Left renal pelvis (tissue), 4 donors: ENCODE measurements at regions not wholly inside any gene's neighbourhood (a gene's known extent, or its start where the extent isn't known, plus 50 kb on each side); places are given as distances from the start of the nearest gene placed in this dataset.

Experiments
- DNase-seq, 4 donors: peaks; one replicate each; pipeline ENCODE4 v3.0.0-alpha.2; 2013; ENCODE audit warnings: low read depth in 4 of 4, low spot score in 3 of 4

DNA sequence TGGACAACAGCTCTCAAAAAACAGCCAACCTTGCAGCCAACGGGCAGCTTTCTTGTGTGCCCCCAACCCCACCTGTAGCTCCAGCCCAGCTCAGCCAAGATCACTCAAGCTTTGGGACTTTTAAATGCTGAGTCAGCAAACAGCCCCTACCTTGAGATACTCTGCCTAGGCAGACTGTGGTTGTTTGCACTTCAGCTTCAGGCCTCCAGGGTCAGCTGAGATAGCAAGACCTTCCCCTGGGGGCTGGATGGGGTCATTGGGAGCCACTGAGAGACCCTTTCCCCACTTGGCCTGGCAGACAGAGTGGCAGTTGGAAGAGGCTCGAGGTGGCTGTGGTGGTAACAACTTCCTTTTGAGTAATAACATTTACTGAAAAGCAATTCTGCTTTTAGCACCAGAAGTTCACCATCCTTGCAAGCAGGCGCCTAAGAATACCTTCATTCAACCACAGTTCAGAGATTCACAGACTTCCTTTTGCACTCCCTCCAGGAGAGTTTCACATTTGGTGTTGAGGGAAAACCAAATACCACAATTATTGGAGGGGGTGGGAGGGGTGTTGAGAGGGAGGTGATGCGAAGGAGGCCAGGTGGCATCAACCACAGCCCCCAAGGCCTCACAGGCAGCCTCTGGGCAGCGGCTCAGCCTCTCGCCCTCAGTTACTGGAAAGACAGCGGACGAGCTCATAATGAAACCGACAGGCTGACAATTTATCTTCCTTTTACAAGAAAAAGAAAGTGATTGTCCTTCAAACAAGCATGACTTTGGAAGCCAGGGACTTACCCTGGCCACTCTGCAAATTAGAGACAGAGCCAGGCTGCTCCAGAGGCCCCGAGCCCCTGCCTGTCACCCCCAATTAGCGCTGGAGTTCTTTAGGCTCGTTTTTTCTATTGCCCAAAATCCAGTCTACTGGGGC, 148.1 kb downstream of the CEBPB start:
- no peak for DNase-seq

DNA sequence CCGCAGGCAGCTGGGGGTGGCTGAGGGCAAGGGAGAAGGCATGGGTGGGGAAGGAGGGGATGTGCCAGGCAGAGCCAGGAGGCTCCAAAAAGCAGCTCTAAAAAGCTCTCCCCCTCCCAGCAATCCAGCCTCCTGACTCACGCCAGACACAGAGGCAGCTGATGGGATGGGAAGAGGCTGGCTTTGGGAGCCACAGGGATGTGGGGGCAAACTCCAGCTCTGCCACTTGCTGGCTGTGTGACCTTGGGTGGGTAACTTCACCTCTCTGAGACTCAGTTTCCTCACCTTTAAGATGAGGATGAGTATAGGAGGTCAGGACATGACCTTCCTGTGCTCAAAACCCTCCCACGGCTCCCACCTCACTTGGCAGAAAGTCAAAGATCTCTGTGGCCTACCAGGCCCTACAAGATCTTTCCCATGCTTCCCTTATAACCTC, 148.9 kb downstream of the CEBPB start:
- DNase-seq, result no peak

DNA sequence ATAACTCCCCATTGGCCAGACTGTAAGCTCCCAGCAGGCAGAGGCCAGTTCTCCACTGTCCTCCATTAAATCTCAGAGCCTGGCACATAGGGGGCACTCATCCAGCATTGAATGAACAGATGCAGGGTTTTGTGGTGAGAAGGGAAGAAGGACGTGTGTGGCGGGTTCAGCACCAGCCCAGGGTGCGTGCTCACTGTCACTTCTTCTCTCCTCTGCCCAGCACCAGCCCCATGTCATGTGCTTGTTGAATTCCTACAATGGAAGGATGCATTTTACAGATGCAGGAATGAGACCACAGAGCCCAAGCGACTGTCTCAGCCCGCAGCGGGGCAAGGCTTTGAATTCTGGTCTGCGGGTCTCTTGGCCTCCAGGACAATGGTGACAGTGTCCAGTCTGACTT, 149.9 kb downstream of the CEBPB start:
- no peak for DNase-seq

DNA sequence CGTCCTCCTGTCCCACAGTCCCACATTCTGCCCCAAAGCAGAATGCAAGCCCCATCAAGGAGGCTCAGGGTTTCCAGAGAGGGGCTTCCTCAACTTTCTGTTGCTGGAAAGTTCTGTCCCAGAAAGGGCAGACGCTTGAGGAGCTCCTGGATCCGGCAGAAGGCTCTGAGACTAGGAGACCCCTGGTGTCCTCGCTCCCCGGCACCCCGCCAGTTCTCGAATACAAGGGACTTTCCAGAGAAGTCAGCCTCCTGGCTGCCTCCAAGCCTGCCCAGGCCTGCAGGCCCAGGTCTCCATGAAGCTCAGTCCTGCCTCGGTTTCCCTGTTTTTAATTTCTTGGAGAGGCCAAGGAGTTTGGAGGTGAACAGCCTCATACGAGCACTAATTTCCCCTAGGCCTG, 150.4 kb downstream of the CEBPB start:
- no peak for DNase-seq

DNA sequence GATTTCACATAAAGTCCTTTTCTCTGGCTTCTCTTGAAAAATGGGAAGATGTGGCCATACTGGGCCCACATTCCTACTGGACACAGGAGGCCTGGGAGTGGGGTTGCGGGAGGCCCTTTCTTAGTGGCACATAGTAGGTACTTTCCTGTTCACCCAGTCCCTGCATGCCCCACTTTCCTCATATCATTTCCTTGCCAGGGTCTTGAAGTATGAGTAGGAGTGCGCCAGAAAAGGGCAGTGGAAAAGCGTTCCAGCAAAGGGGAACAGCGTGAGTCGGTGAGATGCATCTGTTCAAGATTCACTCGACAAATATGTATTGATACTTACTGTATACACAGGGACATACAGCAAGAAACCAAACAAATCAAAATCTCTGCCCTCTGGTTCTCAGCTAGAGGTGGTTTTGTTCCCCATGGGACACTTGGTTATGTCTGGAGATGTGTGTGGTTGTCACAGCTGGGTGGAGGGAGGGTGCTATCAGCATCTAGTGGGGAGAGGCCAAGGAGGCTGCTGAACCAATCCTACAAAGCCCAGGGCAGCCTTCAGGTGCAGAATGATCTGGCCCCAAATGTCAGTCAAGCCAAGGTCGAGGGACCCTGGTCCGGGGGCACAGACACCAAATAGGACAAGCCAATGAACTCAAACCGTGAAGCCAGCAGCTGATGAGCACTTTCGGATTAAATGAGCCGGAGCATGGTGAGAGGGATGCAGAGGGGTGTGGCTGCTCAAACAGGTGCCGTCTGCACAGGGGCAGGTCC, 151.4 kb downstream of the CEBPB start:
- DNase-seq, result no peak

DNA sequence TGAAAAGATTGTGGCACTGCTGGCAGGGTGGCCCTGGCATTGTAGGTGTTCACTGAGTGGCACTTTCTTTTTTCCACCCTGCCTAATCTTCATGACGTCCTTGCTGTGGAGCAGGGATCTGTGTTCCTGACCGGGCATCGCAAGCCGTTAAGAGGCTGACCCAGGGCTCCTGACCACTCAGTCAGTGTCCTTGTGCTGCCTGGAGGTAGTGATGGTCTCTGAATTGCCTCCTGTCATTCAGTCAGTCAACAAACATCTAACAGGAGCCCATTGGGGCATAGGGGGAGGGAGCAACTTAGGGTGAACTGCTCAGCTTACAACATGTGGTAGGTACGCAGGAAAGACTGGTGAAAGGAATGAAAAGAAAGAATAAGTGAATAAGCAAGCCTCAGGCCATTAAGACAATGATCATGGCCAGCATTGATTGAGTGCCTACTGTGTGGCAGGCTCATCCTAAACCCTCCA, 152.0 kb downstream of the CEBPB start:
- DNase-seq, result no peak

DNA sequence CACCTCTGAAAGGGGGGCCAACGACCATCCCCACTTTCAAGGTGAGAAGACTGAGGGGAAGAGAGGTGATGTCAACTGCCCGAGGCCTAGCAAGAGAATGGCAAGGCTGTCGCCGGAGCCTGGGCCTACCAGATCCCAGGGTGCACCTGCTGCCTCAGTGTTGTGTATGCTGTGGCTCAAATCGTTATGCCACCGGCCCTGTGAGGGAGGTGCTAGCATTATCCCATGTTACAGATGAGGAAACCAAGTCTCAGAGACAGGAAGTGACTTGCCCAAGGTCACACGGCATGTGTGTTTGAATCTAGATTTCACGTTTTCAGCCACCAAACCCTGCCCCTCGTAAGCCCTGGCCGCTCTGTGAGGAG, 152.5 kb downstream of the CEBPB start:
- no peak for DNase-seq

DNA sequence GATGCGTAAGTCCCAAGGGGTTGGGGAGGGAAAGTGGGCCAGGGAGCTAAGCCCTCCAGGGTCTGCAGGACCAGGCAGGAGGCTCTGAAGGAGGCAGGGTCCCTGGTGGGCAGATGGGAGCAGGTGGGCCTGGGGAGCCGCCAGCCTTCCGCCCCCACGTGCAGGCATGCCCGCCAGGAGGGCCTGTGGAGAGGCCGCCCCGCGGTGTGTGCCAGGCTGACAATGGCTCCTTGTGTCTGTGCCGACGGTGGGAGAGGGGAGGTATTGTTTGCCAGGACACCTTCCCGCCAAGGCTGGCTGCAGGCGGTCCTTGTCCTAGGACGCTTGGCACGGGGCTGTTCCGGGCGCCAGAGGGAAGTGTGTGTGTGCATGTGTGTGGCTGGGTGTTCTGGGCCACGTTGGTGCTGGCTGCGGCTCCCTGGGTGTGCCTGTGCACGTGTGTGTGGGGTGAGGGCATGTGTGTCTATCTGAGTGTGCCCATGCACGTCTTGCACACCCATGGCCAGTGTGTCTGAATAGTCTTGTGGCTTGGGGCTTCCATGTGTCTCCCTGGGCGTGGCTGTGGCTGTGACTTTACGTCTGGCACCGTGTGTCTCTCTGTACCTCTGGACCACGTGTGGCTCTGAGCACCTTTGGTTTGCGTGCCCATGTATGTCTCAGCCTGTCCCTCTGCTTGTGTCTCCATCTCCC, 153.0 kb downstream of the CEBPB start:
- no peak for DNase-seq

DNA sequence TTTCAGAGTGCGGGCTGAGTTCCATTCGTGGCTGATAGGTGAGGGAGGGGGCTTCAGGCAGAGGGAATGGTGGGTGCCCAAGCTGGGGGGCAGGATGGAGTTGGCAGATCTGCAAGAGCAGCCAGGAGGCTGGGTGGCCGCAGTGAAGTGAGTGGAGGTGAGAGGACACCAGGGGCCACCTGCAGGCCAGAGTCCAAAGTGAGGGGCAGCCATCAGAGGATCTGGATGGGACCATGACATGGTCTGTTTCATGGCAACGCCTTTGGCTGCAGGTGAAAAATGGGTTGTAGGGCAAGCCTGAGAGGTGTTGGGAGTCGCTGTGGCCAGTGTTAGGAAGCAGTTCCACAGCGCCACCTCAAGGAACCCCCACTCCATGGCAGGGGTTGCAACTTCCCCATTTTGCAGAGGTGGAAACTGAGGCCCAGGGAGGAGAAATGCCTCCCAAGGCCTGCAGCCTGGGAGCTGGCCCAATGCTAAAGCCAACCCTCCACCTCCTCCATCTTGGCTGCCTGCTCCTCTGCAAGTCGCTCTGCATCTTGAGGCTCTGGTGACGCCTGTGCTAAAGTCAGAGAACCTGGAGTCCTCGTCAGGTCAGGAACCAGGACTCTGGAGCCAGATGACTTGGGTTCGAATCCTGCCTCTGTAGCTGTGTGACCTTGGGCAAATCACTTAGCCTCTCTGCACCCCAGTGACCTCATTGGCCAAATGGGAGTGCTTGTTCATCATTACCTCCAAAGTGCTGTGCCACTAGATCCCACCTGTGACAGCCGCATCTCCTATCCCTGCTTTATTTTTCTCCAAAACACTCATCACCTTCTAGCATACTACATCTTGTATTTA, 153.8 kb downstream of the CEBPB start:
- DNase-seq, result no peak

DNA sequence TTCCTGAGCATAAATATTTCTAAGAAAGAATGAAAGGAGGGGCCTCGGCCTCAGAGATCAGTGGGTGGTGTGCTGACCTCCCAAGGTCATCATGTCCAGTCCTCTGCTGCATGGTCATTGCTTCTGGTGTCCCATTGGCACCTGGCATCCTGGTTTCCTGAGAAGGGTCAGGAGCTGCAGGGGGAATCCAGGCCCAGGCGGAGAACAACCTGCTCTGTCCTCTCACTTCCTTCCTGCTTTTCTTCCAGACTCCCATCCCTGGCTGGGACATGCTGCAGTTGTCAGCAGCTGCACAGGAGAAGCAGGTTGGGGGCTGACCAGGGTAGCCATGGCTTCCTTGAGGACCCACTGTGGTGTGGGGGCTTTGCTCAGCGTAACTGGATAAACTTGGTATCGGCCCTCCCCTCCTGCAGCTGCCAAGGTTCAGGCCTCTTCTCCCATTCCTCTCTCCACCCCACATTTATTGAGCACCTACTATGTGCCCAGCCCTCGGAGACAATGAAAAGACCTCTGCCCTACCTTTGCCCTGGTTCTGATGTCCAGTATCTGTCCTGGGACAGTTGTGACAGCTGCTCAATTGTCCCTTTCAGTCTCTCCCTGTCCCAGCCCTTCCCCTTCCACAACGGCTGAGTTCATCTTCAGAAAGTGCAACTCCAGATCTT, 155.2 kb downstream of the CEBPB start:
- DNase-seq, result no peak

DNA sequence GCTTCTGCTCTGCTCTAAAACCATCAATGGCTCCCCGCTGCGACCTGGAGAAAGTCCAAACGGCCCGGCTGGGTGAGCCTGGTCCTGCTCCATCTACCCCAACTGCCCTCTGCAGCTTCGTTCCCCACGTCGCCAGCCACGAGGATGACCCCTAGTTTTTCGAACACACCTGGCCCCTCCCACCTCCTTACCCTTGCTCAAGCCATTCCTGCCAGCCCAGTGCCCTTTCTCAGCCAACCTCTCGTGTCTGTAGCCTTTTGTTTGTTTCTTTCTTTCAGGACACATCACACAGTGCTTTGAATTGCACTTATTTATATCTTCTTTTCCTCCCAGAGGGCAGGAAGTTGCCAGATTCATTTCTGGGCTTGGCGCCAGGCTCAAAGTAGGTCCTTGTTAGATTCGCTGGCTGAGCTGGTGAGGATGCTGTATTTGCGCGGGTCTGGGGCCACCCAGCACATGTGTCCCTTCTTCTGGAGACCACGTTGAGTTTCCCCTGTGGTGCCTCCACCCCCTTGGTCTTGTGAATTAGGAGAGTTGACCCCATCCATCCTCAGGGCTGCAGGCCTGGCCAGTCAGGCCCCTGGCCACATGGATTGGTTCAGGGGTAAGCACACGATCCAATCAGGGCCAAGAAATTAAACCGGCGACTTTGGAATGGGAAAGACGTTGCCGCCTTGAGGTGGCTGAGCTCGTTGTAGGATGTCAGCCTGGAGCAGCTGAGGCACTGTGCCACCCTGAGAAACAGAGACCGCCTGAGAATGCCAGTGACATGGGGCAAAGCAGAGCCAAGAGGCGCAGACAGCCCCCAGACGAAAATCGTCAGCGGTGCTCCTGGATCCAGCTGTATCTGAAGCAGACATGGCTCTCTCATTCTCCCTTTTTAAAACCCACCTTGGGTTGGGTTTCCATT, 156.0 kb downstream of the CEBPB start:
- no peak for DNase-seq

DNA sequence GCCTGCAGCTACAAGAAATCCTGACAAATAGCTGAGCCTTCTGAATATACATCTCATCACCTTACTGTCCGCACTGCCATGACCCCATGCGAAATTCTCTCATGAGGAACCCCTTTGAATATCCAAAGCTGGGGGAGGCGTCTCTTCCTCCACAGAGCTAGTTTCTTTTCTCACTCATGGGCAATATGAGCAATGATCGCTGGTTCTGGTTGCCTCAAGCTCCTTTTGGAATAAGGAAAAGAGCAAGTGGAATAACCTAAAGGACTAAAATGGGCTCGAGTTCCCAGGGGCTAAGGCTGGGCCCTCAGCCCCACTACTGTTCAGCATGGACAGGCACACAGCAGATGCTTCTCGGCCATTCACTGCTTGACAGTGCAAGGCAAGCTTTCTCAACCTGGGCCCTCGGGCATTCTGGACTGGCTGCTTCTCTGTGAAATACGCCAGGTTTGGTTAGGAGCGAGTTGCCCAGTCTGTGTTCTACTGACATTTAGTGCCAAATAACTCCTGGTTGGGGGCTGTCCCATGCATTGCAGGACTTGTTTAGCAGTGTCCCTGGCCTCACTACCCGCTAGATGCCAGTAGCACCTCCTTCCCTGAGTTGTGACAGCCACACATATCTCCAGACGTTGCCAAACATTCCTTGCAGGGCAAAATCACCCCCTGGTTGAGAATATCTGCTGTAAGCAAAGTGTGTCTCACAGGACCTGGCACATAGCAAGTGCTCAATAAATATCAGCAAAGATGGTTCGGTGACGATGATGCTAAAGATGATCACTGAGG, 156.8 kb downstream of the CEBPB start:
- DNase-seq, result no peak

DNA sequence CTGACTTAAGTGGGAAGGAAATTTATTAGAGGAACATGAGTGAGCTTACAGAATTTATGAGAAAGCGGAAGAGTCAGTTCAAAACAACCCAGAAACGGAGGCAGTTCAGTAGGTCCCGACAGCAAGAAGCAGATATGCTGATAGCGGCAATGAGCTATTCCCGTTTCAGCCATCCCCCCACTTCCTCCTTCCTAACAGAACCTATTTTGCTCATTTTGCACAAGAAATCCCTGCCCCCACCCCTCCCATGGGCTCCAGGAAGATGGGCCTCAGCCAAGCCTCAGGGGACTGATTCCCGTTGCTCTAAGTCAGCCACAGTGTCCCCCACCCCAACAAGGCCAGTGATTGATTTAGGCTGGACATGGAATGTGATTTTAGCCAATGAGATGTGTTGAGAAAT, 157.5 kb downstream of the CEBPB start:
- no peak for DNase-seq

DNA sequence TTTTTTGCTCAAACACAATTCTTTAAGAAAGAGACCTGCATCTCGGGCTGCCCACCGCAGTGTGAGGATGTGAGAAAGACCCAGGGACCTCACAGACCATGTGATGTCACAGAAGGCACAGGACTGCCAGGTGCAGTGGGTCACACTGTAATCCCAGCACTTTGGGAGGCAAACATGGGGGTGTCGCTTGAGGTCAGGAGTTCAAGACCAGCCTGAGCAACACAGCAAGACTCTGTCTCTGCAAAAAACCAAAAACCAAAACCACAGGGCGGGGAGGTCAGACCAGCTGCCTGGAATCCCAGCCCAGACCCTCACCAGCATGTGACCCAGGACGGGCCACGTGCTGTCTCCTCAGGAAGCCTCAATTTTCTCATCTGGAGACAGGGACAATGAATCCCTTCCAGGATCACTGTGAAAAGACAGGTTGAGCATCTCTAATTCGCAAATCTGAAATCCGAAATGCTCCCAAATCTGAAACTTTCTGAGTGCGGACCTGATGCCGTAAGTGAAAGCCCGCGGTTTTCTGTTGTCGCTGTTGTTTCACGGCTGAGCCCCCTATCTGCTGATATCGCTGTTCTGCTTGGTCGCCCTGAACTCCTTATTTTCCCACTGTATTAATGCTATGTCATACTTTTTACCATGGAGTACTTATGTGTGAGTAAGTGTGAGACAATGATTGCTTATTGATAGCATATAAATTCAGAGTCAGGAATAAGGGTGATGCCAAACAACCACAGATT, 159.5 kb upstream of the PTPN1 start:
- no peak for DNase-seq

DNA sequence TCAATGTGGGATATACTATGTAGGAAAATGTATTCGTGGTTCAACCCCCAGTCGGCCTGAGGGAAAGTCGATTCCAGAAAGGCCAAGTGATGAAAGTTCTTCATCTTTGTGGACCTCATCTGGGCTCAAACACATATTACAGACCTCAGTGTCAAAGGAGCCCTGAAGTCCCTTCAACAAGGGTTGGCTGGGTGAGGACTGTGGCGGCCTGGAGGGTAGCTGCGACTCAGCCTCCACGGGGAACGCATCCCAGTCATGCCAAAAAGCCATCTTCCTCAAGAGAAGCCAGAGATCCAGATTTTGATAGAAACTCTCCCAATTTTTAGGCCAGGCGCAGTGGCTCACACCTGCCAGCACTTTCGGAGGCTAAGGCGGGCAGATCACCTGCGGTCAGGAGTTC, 158.6 kb upstream of the PTPN1 start:
- DNase-seq, result no peak

DNA sequence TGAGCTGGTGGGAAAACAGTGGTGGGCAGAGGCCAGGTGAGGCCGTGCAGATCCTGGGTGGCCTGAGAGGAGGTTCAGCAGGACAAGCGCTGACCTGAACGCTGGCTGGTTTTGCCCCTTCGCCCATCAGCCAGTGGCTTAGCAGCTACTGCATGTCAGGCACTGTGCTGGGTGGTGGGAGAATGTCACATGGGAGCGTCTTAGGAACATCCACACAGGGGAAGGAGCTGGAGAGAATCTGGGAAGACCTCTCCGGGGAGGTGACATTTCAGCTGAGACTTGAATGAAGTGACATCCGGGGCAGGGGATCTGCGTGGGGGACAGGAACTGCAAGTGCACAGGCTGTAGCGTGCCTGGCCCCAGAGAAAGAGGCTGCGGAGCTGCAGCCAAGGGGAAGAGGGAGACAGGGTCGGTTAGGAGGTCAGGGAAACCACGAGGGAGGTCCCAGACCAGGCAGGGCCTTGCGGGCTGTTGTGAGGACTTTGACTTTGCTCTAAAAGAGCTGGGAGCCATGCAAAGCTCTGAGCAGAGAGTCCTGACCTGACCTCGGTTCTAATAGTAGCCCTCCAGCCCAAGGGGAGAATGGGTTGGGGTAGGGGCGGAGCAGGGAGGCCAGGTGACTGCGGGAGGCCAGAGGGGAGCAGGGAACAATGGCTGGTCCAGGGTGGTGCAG, 156.8 kb upstream of the PTPN1 start:
- no peak for DNase-seq
